ENCODE measurements at regions not wholly inside any gene's neighbourhood (a gene's known extent, or its start where the extent isn't known, plus 50 kb on each side); places are given as distances from the start of the nearest gene placed in this dataset.

DNA sequence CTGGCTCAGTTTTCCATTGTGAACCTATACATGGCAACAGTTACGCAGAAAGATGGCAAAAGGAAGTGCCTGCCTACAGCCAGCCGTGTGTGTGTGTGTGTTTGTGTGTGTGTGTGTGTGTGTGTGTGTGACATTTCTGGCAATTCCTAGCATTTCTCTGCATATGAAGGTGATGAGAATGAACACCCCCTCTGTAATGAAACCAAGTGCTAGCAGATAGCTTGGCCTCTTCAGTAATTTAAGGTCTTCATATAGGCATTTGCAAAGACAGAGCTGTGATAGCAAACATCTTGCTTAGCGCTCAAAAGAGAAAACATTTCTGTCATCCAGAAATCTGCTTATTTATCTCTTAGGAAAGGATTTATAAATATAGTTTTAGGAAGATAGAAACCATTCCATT is 389.1 kb downstream of the AACS start:
- TF ChIP-seq, protein P1, sequence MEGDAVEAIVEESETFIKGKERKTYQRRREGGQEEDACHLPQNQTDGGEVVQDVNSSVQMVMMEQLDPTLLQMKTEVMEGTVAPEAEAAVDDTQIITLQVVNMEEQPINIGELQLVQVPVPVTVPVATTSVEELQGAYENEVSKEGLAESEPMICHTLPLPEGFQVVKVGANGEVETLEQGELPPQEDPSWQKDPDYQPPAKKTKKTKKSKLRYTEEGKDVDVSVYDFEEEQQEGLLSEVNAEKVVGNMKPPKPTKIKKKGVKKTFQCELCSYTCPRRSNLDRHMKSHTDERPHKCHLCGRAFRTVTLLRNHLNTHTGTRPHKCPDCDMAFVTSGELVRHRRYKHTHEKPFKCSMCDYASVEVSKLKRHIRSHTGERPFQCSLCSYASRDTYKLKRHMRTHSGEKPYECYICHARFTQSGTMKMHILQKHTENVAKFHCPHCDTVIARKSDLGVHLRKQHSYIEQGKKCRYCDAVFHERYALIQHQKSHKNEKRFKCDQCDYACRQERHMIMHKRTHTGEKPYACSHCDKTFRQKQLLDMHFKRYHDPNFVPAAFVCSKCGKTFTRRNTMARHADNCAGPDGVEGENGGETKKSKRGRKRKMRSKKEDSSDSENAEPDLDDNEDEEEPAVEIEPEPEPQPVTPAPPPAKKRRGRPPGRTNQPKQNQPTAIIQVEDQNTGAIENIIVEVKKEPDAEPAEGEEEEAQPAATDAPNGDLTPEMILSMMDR (IDR thresholded peaks at IDR 0.05): no peak
- TF ChIP-seq POLR2A (IDR thresholded peaks at IDR 0.05): no peak
